ENCODE measurements at regions not wholly inside any gene's neighbourhood (a gene's known extent, or its start where the extent isn't known, plus 50 kb on each side); places are given as distances from the start of the nearest gene placed in this dataset.

- Histone ChIP-seq H3K27ac (ENCODE audit: low read depth, low read length, poor library complexity, severe bottlenecking) (no peak overlapping the region), H3K9ac (ENCODE audit: low read length) (no peak overlapping the region), H3F3A (ENCODE audit: insufficient read depth, low read length) (no peaks in the 10 kb centered on the region), H3K9me2 (ENCODE audit: low read depth, low read length) (no peaks in the 10 kb centered on the region), H3K79me2 (ENCODE audit: insufficient read depth, low read length) (no peaks in the 10 kb centered on the region), H2AFZ (ENCODE audit: low read length) (no peak overlapping the region), H3K4me1 (ENCODE audit: insufficient read depth, low read length, severe bottlenecking) (no peaks in the 10 kb centered on the region), H3K4me2 (ENCODE audit: low read length) (no peak overlapping the region), H3K36me3 (ENCODE audit: insufficient read depth, low read length) (no peaks in the 10 kb centered on the region), H3K27me3 (ENCODE audit: insufficient read depth, low read length) (no peaks in the 10 kb centered on the region), H4K20me1 (ENCODE audit: insufficient read depth, low read length) (no peaks in the 10 kb centered on the region), H3K4me3 (ENCODE audit: low read depth, low read length, poor library complexity, severe bottlenecking) (no peak overlapping the region), H3K9me3 (ENCODE audit: low read length) (no peaks in the 10 kb centered on the region)
- no peak for TF ChIP-seq EZH2 (IDR thresholded peaks at IDR 0.05; ENCODE audit: borderline replicate concordance, low read length)
Measured at GRCh38 chr15:95368191-95368590, 962.3 kb upstream of the NR2F2 start.

GRCh38 chr15:95368755-95369601, 961.5 kb upstream of the NR2F2 start:
- H3K4me1 ChIP-seq (ENCODE audit: insufficient read depth, low read length, severe bottlenecking), result no peaks in the 10 kb centered on the region
- no peaks in the 10 kb centered on the region for H3K27me3 ChIP-seq (ENCODE audit: insufficient read depth, low read length)
- H3K9me3 ChIP-seq (ENCODE audit: low read length), result no peaks in the 10 kb centered on the region
- no peak for TF ChIP-seq CTCF (IDR thresholded peaks at IDR 0.05; ENCODE audit: low read length)
- no peak for TF ChIP-seq EZH2 (IDR thresholded peaks at IDR 0.05; ENCODE audit: borderline replicate concordance, low read length)
- H3K79me2 ChIP-seq (ENCODE audit: insufficient read depth, low read length), result no peaks in the 10 kb centered on the region
- no peaks in the 10 kb centered on the region for H3K9me2 ChIP-seq (ENCODE audit: low read depth, low read length)
- H3K27ac ChIP-seq (ENCODE audit: low read depth, low read length, poor library complexity, severe bottlenecking), result no peak overlapping the region
- H3F3A ChIP-seq (ENCODE audit: insufficient read depth, low read length), result no peaks in the 10 kb centered on the region
- no peak overlapping the region for H3K9ac ChIP-seq (ENCODE audit: low read length)
- no peak overlapping the region for H2AFZ ChIP-seq (ENCODE audit: low read length)
- no peak overlapping the region for H3K4me3 ChIP-seq (ENCODE audit: low read depth, low read length, poor library complexity, severe bottlenecking)
- H3K4me2 ChIP-seq (ENCODE audit: low read length), result no peak overlapping the region
- no peaks in the 10 kb centered on the region for H3K36me3 ChIP-seq (ENCODE audit: insufficient read depth, low read length)
- H4K20me1 ChIP-seq (ENCODE audit: insufficient read depth, low read length), result no peaks in the 10 kb centered on the region

- H3K4me3 ChIP-seq (ENCODE audit: low read depth, low read length, poor library complexity, severe bottlenecking), result no peak overlapping the region
- no peaks in the 10 kb centered on the region for H3K4me1 ChIP-seq (ENCODE audit: insufficient read depth, low read length, severe bottlenecking)
- no peak for TF ChIP-seq CTCF (IDR thresholded peaks at IDR 0.05; ENCODE audit: low read length)
- TF ChIP-seq EZH2 (IDR thresholded peaks at IDR 0.05; ENCODE audit: borderline replicate concordance, low read length), result no peak
Measured at GRCh38 chr15:95370291-95370690, 960.2 kb upstream of the NR2F2 start.

GRCh38 chr15:95371664-95372063, 958.8 kb upstream of the NR2F2 start:
- Histone ChIP-seq H4K20me1 (ENCODE audit: insufficient read depth, low read length) (no peaks in the 10 kb centered on the region), H3K9ac (ENCODE audit: low read length) (no peak overlapping the region), H3K4me1 (ENCODE audit: insufficient read depth, low read length, severe bottlenecking) (no peaks in the 10 kb centered on the region), H3K9me2 (ENCODE audit: low read depth, low read length) (no peaks in the 10 kb centered on the region), H3K36me3 (ENCODE audit: insufficient read depth, low read length) (no peaks in the 10 kb centered on the region), H3F3A (ENCODE audit: insufficient read depth, low read length) (no peaks in the 10 kb centered on the region), H3K4me3 (ENCODE audit: low read depth, low read length, poor library complexity, severe bottlenecking) (no peak overlapping the region), H3K4me2 (ENCODE audit: low read length) (no peak overlapping the region), H3K27me3 (ENCODE audit: insufficient read depth, low read length) (no peaks in the 10 kb centered on the region), H2AFZ (ENCODE audit: low read length) (no peak overlapping the region), H3K9me3 (ENCODE audit: low read length) (no peaks in the 10 kb centered on the region), H3K27ac (ENCODE audit: low read depth, low read length, poor library complexity, severe bottlenecking) (no peak overlapping the region), H3K79me2 (ENCODE audit: insufficient read depth, low read length) (no peaks in the 10 kb centered on the region)
- TF ChIP-seq EZH2 (IDR thresholded peaks at IDR 0.05; ENCODE audit: borderline replicate concordance, low read length) (no peak), CTCF (IDR thresholded peaks at IDR 0.05; ENCODE audit: low read length) (no peak)

More at GRCh38 chr15:95370291-95370690, 960.2 kb upstream of the NR2F2 start:
- Histone ChIP-seq H3K9me2 (ENCODE audit: low read depth, low read length) (no peaks in the 10 kb centered on the region), H3K36me3 (ENCODE audit: insufficient read depth, low read length) (no peaks in the 10 kb centered on the region), H3F3A (ENCODE audit: insufficient read depth, low read length) (no peaks in the 10 kb centered on the region), H3K9ac (ENCODE audit: low read length) (no peak overlapping the region), H3K27ac (ENCODE audit: low read depth, low read length, poor library complexity, severe bottlenecking) (no peak overlapping the region), H3K27me3 (ENCODE audit: insufficient read depth, low read length) (no peaks in the 10 kb centered on the region), H3K9me3 (ENCODE audit: low read length) (no peaks in the 10 kb centered on the region), H2AFZ (ENCODE audit: low read length) (no peak overlapping the region), H3K4me2 (ENCODE audit: low read length) (no peak overlapping the region), H4K20me1 (ENCODE audit: insufficient read depth, low read length) (no peaks in the 10 kb centered on the region), H3K79me2 (ENCODE audit: insufficient read depth, low read length) (no peaks in the 10 kb centered on the region)
